ENCODE measurements at regions not wholly inside any gene's neighbourhood (a gene's known extent, or its start where the extent isn't known, plus 50 kb on each side); places are given as distances from the start of the nearest gene placed in this dataset.
"Not testable (repeated sequence)": the region's sequence is repeated elsewhere in the genome, so short reads cannot be mapped to it uniquely, and the experiment has no call there.

GRCh38 chr10:94251568-94251967 is 111.2 kb downstream of the NOC3L start (continued):
- no peak for TF ChIP-seq SMAD3 (CRISPR knock-in tag; IDR thresholded peaks at IDR 0.05; ENCODE audit: borderline replicate concordance)
- TF ChIP-seq NFE2L1 (CRISPR knock-in tag; IDR thresholded peaks at IDR 0.05) = no peak
- no peak for TF ChIP-seq PRDM15 (CRISPR knock-in tag; IDR thresholded peaks at IDR 0.05)
- TF ChIP-seq ZNF219 (CRISPR knock-in tag; IDR thresholded peaks at IDR 0.05; ENCODE audit: borderline replicate concordance) = no peak
- no peak for TF ChIP-seq EMX1 (CRISPR knock-in tag; IDR thresholded peaks at IDR 0.05)
- no peak for TF ChIP-seq ZNF232 (CRISPR knock-in tag; IDR thresholded peaks at IDR 0.05)

GRCh38 chr10:94257407-94257806 is 105.3 kb downstream of the NOC3L start:
- H3K27me3 Mint-ChIP-seq (ENCODE audit: low read depth); H3K4me3 Mint-ChIP-seq; POLR2A ChIA-PET; H3K27ac Mint-ChIP-seq; H3K4me1 Mint-ChIP-seq; H3K36me3 Mint-ChIP-seq; CTCF ChIA-PET; DNase-seq (ENCODE audit: low spot score); ATAC-seq; H3K9me3 Mint-ChIP-seq: not testable (repeated sequence)

GRCh38 chr10:94260455-94260854 is 102.3 kb downstream of the NOC3L start:
- no peak for ATAC-seq
- DNase-seq (ENCODE audit: low spot score) = no peak
- POLR2A ChIA-PET = no interaction called here
- Mint-ChIP-seq H3K36me3 (no peaks in the 10 kb centered on the region), H3K9me3 (no peaks in the 10 kb centered on the region), H3K27ac (no peak overlapping the region), H3K27me3 (ENCODE audit: low read depth) (no peaks in the 10 kb centered on the region; the same call in 1 of the 2 replicates), H3K4me1 (no peaks in the 10 kb centered on the region), H3K4me3 (no peak overlapping the region)
- no peak for TF ChIP-seq STAT6 (CRISPR knock-in tag; conservative IDR thresholded peaks at IDR 0.05; ENCODE audit: low read depth)
- no peak for TF ChIP-seq ZNF396 (CRISPR knock-in tag; IDR thresholded peaks at IDR 0.05; ENCODE audit: borderline replicate concordance)
- TF ChIP-seq HMGA2 (CRISPR knock-in tag; IDR thresholded peaks at IDR 0.05) = peak; percentile 100
- CTCF ChIA-PET = no interaction called here

- Mint-ChIP-seq H3K4me1 (no peaks in the 10 kb centered on the region), H3K4me3 (no peak overlapping the region), H3K27ac (no peak overlapping the region), H3K9me3 (no peaks in the 10 kb centered on the region), H3K36me3 (no peaks in the 10 kb centered on the region), H3K27me3 (ENCODE audit: low read depth) (no peaks in the 10 kb centered on the region)
- TF ChIP-seq HMGA2 (CRISPR knock-in tag; IDR thresholded peaks at IDR 0.05) (no peak), GABPB1 (CRISPR knock-in tag; IDR thresholded peaks at IDR 0.05) (no peak), EMX1 (CRISPR knock-in tag; IDR thresholded peaks at IDR 0.05) (no peak), NR1H2 (CRISPR knock-in tag; IDR thresholded peaks at IDR 0.05) (no peak), USF2 (CRISPR knock-in tag; IDR thresholded peaks at IDR 0.05) (no peak), PRDM15 (CRISPR knock-in tag; IDR thresholded peaks at IDR 0.05) (no peak), ETV6 (CRISPR knock-in tag; IDR thresholded peaks at IDR 0.05) (no peak), ZNF219 (CRISPR knock-in tag; IDR thresholded peaks at IDR 0.05; ENCODE audit: borderline replicate concordance) (no peak), RORB (CRISPR knock-in tag; IDR thresholded peaks at IDR 0.05) (no peak), CREB1 (CRISPR knock-in tag; IDR thresholded peaks at IDR 0.05) (no peak), ATF1 (CRISPR knock-in tag; IDR thresholded peaks at IDR 0.05) (no peak)
- ATAC-seq (no peak), DNase-seq (ENCODE audit: low spot score) (no peak)
- ChIA-PET POLR2A (no interaction called here), CTCF (interaction anchor here (1.4 kb wide), 1 partner anchor 15 kb away, joined by 3 read pairs; no protein-coding TSS in a partner anchor)
Measured at GRCh38 chr10:94264085-94264484, 98.7 kb downstream of the NOC3L start.

Data from WTC11 (cell line).